GM12892 (cell line): ENCODE measurements at regions not wholly inside any gene's neighbourhood (a gene's known extent, or its start where the extent isn't known, plus 50 kb on each side); places are given as distances from the start of the nearest gene placed in this dataset.

Experiments used
- POLR2A ChIP-seq: IDR thresholded peaks from 2 replicates; pipeline ENCODE4 v1.6.1; 2011; ENCODE audit warnings: low read depth, low read length, control low read depth
- POLR2AphosphoS5 ChIP-seq: IDR thresholded peaks from 2 replicates; pipeline ENCODE4 v1.6.1; 2011; ENCODE audit warnings: low read depth, low read length, control low read depth
- TAF1 ChIP-seq: IDR thresholded peaks from 2 replicates; pipeline ENCODE4 v1.6.1; 2011; ENCODE audit warnings: low read depth, mild to moderate bottlenecking, control low read depth, low read length, borderline replicate concordance

DNA sequence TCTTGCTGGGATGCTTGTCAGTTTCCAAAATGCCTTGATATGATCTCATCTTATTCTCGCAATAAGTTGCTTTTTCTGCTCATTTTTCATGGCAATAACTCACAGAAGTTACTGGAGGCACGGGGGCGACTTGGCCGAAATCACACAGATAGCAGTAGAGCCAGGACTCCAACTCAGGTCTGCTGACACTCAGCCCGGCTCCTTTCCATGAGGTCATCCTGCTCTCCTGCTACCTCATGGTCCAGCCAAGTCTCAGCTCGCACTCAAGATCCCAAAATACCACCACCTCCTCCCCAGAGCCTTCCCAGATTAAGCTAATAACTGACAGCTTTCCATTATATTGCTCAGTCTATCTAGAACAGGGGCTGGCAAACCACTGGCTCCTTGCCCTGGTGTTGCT, 269.5 kb downstream of the MAP2K4 start:
- TF ChIP-seq POLR2A: no peak
- TF ChIP-seq TAF1: no peak
- TF ChIP-seq POLR2AphosphoS5: no peak
